Stimulated activated CD8-positive, alpha-beta memory T cell treated with anti-CD3 and anti-CD28 coated beads, Interleukin-12 subunit alpha, Interleukin-12 subunit beta, amount 100 ng/mL, for 24 hours (primary cell): ENCODE measurements at regions not wholly inside any gene's neighbourhood (a gene's known extent, or its start where the extent isn't known, plus 50 kb on each side); places are given as distances from the start of the nearest gene placed in this dataset.

ENCODE experiments used
- DNase-seq: peaks from one replicate; pipeline ENCODE4 v3.0.0-alpha.2; 2020; ENCODE audit errors: extremely low read depth

DNA sequence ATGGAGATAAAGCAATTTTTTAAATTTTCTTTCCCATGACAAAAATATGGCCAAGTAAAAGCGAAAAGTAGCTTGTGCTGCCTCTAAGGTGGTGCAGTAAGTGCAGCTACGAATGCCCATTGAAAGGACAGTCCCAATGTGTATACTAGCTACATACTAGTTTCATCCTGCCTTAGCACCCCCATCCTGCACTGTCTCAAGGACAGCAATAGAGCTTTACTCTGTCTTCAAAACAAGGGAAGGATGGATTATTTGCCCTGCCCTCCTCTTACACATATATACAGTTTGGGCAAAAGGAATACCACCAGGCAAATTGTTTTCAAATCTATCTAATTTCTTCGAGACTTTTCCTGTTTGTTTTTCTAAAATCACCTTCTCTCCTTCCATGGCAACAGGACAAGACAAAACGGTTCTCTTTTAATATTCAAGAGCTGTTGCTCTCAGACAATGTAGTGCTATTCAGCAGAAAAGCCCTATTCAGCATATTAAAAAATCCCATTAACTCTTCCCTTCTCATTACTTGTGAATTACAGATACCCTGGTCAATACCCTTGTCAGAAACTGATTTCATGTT, 75.1 kb upstream of the SLC7A11 start:
- no peak for DNase-seq

DNA sequence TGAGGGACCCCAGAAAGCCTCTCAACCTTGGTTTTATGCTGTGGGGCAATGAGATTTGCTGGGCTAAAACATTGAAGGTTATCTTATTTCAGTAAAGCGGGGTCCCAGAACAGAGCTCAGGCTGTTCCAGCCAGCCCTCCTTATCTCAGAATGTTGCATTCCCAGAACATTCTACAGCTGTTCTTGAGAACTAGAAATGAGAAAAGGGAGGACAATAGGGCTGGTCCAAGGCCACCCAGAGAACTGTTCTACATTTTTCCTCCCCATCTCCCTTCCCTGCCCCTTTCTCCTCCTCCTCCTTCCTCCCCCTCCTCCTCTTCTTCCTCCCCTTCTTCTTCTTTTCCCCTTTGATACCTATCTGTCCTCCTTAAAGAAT, 70.4 kb upstream of the SLC7A11 start:
- no peak for DNase-seq

DNA sequence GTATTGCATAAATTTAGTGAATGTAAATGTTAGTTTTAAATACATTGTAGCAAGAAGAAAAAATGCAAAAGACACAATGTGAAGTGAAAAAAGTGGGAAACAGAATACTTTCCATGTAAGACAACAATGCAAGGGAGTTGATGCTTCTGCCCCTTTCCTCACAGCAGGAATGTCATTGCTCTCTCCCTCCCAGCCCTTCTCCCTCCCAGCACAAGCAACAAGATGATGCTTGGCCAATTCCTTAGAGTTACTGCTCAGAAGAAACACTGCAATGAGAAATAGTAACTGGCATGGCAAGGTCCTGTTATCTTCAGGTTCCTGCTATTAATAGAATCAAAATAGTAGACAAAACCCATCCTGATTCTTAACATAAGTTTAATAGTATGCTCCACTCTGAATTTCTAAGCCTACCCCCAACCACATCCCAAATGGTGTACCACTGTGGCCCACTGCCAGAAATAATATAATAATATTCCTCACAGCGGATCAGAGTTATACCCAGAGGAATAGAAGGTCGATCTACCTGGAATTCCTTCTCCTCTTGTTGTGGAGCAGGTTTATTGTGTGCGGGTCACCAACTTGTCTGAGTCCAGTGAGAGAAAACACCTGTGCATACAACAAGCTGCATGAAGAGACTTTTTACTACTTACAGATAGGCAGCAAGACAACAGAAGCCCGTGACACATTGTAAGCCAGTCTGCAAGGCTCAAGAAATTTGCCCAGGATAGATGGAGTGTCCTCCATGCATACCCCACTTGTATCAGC, 69.8 kb upstream of the SLC7A11 start:
- no peak for DNase-seq

DNA sequence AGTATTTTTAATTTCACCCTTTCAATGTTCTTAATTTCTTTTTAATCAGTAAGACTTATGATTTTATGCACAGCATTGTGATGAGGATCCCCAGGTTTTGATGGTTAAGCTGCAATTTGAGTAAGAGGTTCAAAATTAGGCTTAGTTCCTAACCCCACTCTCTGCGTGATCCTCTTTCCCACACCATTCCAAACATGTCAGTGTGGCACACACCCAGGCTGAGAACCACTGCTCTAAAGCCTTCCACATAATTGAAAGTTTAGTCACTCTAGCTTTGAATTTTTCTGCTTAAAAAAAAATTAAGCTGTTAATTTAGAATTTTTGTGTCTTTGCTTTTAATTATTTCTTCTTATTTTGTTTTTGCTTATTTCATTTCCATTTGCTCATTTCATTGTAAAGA, 68.8 kb upstream of the SLC7A11 start:
- no peak for DNase-seq

DNA sequence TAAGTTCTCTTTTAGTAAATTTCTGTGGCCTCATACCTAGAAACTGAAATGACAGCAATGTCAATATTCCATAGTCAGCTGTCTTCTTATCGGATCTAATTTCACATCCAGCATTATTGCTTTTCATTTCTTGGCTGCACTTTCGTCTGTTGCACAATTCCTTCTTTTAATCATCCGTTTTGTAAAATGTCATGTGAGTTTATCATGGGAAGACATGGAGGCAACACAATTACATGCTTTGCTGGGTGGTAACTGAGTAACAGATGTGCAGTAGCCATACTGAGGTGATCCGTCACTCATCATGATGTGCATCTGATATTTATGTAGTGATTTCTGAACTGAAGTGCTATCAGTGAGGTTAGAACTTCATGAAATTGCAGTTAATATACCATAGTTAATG, 68.3 kb upstream of the SLC7A11 start:
- DNase-seq = no peak

DNA sequence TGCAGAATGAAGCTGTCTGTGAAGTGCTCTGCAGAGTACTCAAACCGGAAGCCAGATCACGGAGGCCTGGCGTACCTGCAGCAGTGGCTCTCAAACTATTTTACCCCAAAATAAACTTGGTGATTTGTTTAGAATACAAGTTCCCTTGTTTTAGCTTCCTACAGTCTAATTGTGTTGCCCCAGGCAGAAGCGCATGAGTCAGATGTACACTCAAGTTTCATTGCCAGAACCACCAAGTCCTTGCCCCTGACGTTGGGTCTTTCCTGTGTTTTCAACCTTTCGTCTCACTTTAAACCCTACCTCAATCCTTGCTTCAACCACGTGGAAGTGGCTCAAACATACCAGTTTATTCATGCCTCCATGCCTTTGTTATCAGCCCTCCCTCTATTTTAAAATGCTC, 66.2 kb upstream of the SLC7A11 start:
- no peak for DNase-seq

DNA sequence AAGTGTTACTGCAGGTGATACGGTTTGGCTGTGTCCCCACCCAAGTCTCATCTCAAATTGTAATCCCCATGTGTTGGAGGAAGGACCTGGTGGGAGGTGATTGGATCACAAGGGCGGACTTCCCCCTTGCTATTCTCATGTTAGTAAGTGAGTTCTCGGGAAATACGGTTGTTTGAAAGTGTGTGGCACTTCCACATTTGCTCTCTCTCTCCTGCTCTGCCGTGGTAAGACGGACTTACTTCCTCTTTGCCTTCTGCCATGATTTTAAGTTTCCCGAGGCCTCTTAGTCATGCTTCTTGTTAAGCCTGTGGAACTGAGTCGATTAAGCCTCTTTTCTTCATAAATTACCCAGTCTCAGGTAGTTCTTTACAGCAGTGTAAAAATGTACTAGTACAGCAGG, 65.2 kb upstream of the SLC7A11 start:
- no peak for DNase-seq

GRCh38 chr4:138305050-138305449, 62.9 kb upstream of the SLC7A11 start:
- DNase-seq = no peak

DNA sequence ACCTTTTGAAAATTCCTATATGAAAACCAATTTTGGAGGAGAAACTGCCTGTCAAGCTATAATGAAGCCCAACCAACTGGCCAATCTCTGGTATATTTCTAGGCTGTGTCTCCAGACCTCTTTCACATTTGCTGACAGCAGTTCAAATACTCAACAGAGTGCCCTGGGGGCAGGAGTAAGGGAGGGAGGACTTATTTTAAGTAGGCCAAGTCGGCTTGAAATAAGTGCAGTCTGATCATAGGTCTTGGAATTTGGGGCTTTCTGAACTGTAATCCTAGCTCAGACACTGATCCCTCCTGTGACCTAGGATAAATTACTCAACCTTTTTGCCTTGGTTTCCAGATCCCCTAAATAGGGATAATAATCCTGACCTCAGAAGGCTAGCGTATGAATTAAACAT, 59.4 kb upstream of the SLC7A11 start:
- no peak for DNase-seq

GRCh38 chr4:138300616-138301015, 58.5 kb upstream of the SLC7A11 start:
- no peak for DNase-seq

- no peak for DNase-seq
These were observed 57.7 kb upstream of the SLC7A11 start for GRCh38 chr4:138299881-138300280.

GRCh38 chr4:138298866-138299265, 56.7 kb upstream of the SLC7A11 start:
- DNase-seq = no peak

DNA sequence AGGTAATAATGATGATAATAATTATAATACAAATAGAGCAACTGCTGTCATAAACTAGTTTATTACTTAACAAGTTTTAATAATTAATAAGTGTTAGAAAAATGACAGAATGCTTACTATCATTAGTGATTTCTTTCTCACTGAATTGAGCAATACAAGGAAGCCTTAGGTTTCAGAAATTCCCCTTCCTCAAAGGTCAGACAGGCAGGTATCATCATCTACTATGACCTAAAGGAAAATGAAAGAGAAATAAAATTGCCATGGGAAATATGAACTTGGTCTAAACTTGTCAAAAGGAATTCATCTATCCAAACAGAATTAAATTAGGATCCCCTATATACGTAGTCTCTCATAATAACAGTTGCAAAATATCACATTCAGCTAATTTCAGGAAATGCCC, 56.3 kb upstream of the SLC7A11 start:
- no peak for DNase-seq

DNA sequence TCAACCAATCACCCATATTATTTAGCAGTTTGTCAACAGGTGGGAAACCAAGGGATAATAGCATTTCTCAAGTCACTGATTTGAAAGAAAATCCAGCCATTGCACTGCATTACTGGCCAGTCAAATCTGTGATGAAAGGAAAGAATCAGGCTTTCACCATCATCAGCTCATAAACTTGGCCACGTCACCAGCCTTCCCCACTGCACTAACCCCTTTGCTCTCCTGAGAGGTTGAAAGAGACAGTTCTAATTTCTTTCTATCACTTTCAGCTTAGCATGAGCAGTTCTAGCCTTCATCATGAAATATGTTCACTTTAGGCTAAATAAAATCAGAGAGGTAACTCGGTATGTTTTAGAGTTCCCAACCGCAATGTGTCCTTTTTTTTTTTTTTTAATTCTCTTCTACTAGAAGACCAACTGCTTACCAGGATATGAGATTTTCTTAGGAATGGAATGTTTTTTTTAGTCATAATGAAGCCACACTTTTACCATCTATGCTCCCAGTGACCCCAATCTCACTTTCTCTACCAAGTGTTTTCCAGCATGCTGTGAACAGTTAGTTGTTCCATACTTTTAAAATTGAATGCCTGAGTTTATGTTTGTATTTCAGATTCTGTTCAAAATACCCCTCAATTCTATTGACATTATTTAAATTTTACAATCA, 55.7 kb upstream of the SLC7A11 start:
- DNase-seq = no peak

GRCh38 chr4:138292321-138292720, 50.2 kb upstream of the SLC7A11 start:
- DNase-seq = no peak
